OCI-LY1 (cell line): ENCODE measurements at regions not wholly inside any gene's neighbourhood (a gene's known extent, or its start where the extent isn't known, plus 50 kb on each side); places are given as distances from the start of the nearest gene placed in this dataset.
"Not testable (repeated sequence)": the region's sequence is repeated elsewhere in the genome, so short reads cannot be mapped to it uniquely, and the experiment has no call there.

Source experiments
- CTCF ChIP-seq: fragments of 200-600 bp; sonication (generic), shearing (Covaris generic); IDR thresholded peaks from 2 replicates; pipeline ENCODE4 v1.5.1; 2017; ENCODE audit warnings: mild to moderate bottlenecking, antibody characterized with exemption, low read length, moderate library complexity, mixed read lengths
- EZH2 ChIP-seq: fragments of 200-600 bp; sonication (generic), shearing (Covaris generic); IDR thresholded peaks from 2 replicates; pipeline ENCODE4 v1.8.0; 2017; ENCODE audit warnings: borderline replicate concordance, mixed run types, mild to moderate bottlenecking, antibody characterized with exemption, low read length, moderate library complexity, mixed read lengths

GRCh38 chr20:30291064-30291379 lies 966.4 kb upstream of the DEFB115 start:
- TF ChIP-seq CTCF, EZH2: not testable (repeated sequence)
